ENCODE measurements at regions not wholly inside any gene's neighbourhood (a gene's known extent, or its start where the extent isn't known, plus 50 kb on each side); places are given as distances from the start of the nearest gene placed in this dataset.

- Histone ChIP-seq H3K36me3 (ENCODE audit: low read depth) (no peaks in the 10 kb centered on the region), H3K4me1 (replicated peaks; ENCODE audit: insufficient read depth) (no peaks in the 10 kb centered on the region), H3K27me3 (ENCODE audit: insufficient read depth, low read depth) (peaks cover 49% of the 10 kb centered on the region), H3K79me2 (ENCODE audit: low read depth) (no peaks in the 10 kb centered on the region), H4K20me1 (ENCODE audit: insufficient read depth) (no peaks in the 10 kb centered on the region), H3F3A (ENCODE audit: insufficient read depth, low read depth) (no peaks in the 10 kb centered on the region; the same call in 1 of the 2 replicates), H3K9me2 (ENCODE audit: insufficient read depth) (no peaks in the 10 kb centered on the region), H2AFZ (no peak overlapping the region), H3K4me3 (no peak overlapping the region), H3K27ac (no peak overlapping the region), H3K4me2 (no peak overlapping the region), H3K9me3 (ENCODE audit: insufficient read depth, low read depth) (no peaks in the 10 kb centered on the region)
- intact Hi-C loops (cut with micrococcal nuclease; ENCODE audit: unreplicated experiment): no loop called here
- no peak for TF ChIP-seq EZH2 (IDR thresholded peaks at IDR 0.05; ENCODE audit: low read depth)
- TF ChIP-seq, protein P1, sequence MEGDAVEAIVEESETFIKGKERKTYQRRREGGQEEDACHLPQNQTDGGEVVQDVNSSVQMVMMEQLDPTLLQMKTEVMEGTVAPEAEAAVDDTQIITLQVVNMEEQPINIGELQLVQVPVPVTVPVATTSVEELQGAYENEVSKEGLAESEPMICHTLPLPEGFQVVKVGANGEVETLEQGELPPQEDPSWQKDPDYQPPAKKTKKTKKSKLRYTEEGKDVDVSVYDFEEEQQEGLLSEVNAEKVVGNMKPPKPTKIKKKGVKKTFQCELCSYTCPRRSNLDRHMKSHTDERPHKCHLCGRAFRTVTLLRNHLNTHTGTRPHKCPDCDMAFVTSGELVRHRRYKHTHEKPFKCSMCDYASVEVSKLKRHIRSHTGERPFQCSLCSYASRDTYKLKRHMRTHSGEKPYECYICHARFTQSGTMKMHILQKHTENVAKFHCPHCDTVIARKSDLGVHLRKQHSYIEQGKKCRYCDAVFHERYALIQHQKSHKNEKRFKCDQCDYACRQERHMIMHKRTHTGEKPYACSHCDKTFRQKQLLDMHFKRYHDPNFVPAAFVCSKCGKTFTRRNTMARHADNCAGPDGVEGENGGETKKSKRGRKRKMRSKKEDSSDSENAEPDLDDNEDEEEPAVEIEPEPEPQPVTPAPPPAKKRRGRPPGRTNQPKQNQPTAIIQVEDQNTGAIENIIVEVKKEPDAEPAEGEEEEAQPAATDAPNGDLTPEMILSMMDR (conservative IDR thresholded peaks at IDR 0.05): no peak
- ChIA-PET POLR2A (ENCODE audit: unreplicated experiment) (no interaction called here), CTCF (no interaction called here)
- no TSS peak for BruUV-seq (replicated peaks)
- DNase-seq: no peak
These were observed 181.4 kb upstream of the WSCD1 start for GRCh38 chr17:5888811-5889210.

DNA sequence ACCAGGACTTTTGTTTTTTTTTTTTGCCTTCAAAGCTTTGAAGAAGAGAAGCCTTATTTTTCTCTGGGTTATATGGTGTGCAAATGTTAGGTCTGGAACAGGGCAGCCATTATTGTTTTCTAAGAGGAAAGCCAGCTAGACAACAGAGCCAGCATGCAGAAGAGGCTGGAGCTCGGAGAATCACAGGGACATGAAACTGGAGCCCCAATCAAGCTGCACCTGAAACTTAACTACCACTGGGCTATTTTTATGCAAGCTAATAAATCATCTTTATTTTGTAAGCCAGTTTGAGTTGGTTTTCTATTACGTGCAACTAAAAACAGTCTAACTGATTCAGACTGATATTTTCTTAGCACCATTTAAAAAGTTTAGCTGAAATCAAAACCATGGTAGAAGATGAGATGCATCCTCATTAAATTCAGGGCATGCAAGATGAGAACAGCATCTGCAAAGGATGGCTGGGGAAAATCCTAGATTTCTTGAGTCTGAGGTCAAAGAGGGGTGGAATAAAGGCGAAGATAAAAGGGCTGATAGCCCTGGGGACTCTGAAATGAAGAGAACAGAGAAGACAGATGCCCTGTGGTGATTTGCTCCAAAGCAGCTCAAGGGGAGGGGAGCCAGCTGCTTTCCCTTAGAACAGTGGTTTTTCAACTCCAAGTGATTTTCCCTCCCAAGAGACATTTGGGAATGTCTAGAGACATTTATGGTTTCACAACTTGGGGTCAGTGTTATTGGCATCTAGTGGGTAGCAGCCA, 177.1 kb upstream of the WSCD1 start:
- intact Hi-C loops (cut with micrococcal nuclease; ENCODE audit: unreplicated experiment): no loop called here
- no peaks in the 10 kb centered on the region for H3K9me3 ChIP-seq (ENCODE audit: insufficient read depth, low read depth)
- TF ChIP-seq, protein P1 (conservative IDR thresholded peaks at IDR 0.05): no peak
- TF ChIP-seq EZH2 (IDR thresholded peaks at IDR 0.05; ENCODE audit: low read depth): no peak
- H3K4me3 ChIP-seq: no peak overlapping the region
- no peaks in the 10 kb centered on the region for H3K79me2 ChIP-seq (ENCODE audit: low read depth)
- no peak overlapping the region for H3K4me2 ChIP-seq
- H3K27ac ChIP-seq: no peak overlapping the region
- no peak for DNase-seq
- H3K9me2 ChIP-seq (ENCODE audit: insufficient read depth): no peaks in the 10 kb centered on the region
- no TSS peak for BruUV-seq (replicated peaks)
- ChIA-PET CTCF (no interaction called here), POLR2A (ENCODE audit: unreplicated experiment) (no interaction called here)
- no peaks in the 10 kb centered on the region for H3K4me1 ChIP-seq (replicated peaks; ENCODE audit: insufficient read depth)
- no peak overlapping the region for H2AFZ ChIP-seq
- no peaks in the 10 kb centered on the region for H4K20me1 ChIP-seq (ENCODE audit: insufficient read depth)
- H3K27me3 ChIP-seq (ENCODE audit: insufficient read depth, low read depth): peaks cover 48% of the 10 kb centered on the region
- H3K36me3 ChIP-seq (ENCODE audit: low read depth): no peaks in the 10 kb centered on the region
- H3F3A ChIP-seq (ENCODE audit: insufficient read depth, low read depth): no peaks in the 10 kb centered on the region

GRCh38 chr17:5893741-5894140, 176.4 kb upstream of the WSCD1 start:
- Histone ChIP-seq H3K4me2 (no peak overlapping the region), H3K9me2 (ENCODE audit: insufficient read depth) (no peaks in the 10 kb centered on the region), H3K27me3 (ENCODE audit: insufficient read depth, low read depth) (peaks cover 52% of the 10 kb centered on the region), H3K9me3 (ENCODE audit: insufficient read depth, low read depth) (no peaks in the 10 kb centered on the region), H4K20me1 (ENCODE audit: insufficient read depth) (no peaks in the 10 kb centered on the region), H3K27ac (no peak overlapping the region), H2AFZ (no peak overlapping the region), H3K36me3 (ENCODE audit: low read depth) (no peaks in the 10 kb centered on the region), H3F3A (ENCODE audit: insufficient read depth, low read depth) (no peaks in the 10 kb centered on the region), H3K4me1 (replicated peaks; ENCODE audit: insufficient read depth) (no peaks in the 10 kb centered on the region), H3K4me3 (no peak overlapping the region), H3K79me2 (ENCODE audit: low read depth) (no peaks in the 10 kb centered on the region)
- ChIA-PET CTCF (no interaction called here), POLR2A (ENCODE audit: unreplicated experiment) (no interaction called here)
- no peak for DNase-seq
- intact Hi-C loops (cut with micrococcal nuclease; ENCODE audit: unreplicated experiment): no loop called here
- BruUV-seq (replicated peaks): no TSS peak
- TF ChIP-seq, protein P1 (conservative IDR thresholded peaks at IDR 0.05): no peak
- TF ChIP-seq EZH2 (IDR thresholded peaks at IDR 0.05; ENCODE audit: low read depth): no peak
